GM12891 (cell line): ENCODE measurements at regions not wholly inside any gene's neighbourhood (a gene's known extent, or its start where the extent isn't known, plus 50 kb on each side); places are given as distances from the start of the nearest gene placed in this dataset.

Experiments used
- DNase-seq: peaks from one replicate; pipeline ENCODE4 v3.0.0; 2011; ENCODE audit warnings: low spot score; ENCODE audit not compliant: insufficient read length
- FAIRE-seq: peaks from 2 replicates; lab custom pipeline; 2011; peaks lifted over from hg19 to GRCh38; lab: Jason Lieb, UNC
- PAX5 ChIP-seq: IDR thresholded peaks from 2 replicates; pipeline ENCODE4 v1.6.1; 2011; ENCODE audit warnings: low read length, moderate library complexity, mild to moderate bottlenecking; ENCODE audit not compliant: insufficient read depth, severe bottlenecking
- POLR2A ChIP-seq: IDR thresholded peaks from 2 replicates; pipeline ENCODE4 v1.6.1; 2011; ENCODE audit warnings: low read depth, low read length, control low read depth
- POLR2AphosphoS5 ChIP-seq: IDR thresholded peaks from 2 replicates; pipeline ENCODE4 v1.6.1; 2011; ENCODE audit warnings: low read depth, low read length, control low read depth
- POU2F2 ChIP-seq: IDR thresholded peaks from 2 replicates; pipeline ENCODE4 v1.6.1; 2011; ENCODE audit warnings: low read depth, mild to moderate bottlenecking, control low read depth, low read length, moderate library complexity
- SPI1 ChIP-seq: IDR thresholded peaks from 2 replicates; pipeline ENCODE4 v1.6.1; 2011; ENCODE audit warnings: low read depth, low read length, control low read depth
- TAF1 ChIP-seq: IDR thresholded peaks from 2 replicates; pipeline ENCODE4 v1.6.1; 2011; ENCODE audit warnings: low read depth, low read length, control low read depth

DNA sequence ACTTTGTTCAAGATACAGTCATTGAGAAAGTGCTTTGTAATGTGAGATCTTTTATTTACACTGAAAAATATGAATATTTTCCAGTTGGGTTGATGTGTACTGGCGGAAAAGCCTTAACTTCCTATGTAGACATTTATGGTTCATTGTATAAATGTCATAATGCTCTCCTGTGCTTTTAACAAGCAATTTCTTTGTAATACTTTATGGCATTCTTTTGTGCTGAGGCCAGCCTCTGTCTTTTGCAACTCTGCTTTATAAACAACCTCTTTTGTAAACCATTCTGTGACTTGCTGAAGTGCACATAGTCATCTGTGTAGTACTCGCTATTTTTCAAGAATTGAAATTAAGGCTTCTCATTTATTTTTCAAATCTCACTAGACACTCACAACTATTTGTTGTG, 291.2 kb downstream of the CDH11 start:
- DNase-seq (no peak), FAIRE-seq (no peak)
- TF ChIP-seq POU2F2 = no peak
- TF ChIP-seq TAF1 = no peak
- TF ChIP-seq POLR2A = no peak
- no peak for TF ChIP-seq POLR2AphosphoS5
- no peak for TF ChIP-seq SPI1
- TF ChIP-seq PAX5 = no peak

GRCh38 chr16:64829678-64830077, 292.2 kb downstream of the CDH11 start:
- TF ChIP-seq POLR2AphosphoS5 = no peak
- TF ChIP-seq TAF1 = no peak
- TF ChIP-seq POU2F2 = no peak
- no peak for TF ChIP-seq PAX5
- TF ChIP-seq POLR2A = no peak
- DNase-seq = no peak
- FAIRE-seq = no peak

DNA sequence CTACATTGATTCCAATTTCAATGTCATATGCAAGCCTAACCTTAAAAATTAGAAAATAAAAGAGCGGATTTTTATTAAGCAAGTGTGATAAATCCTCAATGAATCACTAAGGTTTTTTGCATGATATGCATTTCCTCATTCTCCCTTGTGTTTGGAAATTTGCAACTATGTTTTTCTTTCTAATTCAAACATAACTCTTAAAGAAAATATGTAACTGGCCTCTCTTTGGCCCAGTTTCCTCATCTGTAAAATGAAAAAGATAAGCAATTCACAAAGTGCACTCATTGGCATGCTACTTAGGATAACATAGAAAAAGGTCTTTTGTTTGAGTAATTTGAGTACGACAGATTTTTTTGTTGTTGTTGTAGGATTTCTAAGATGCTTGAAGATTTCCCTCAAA, 295.5 kb downstream of the CDH11 start:
- TF ChIP-seq TAF1 (no peak), POLR2AphosphoS5 (no peak), POLR2A (no peak), PAX5 (no peak), SPI1 (no peak), POU2F2 (no peak)
- DNase-seq = no peak
- FAIRE-seq = no peak

DNA sequence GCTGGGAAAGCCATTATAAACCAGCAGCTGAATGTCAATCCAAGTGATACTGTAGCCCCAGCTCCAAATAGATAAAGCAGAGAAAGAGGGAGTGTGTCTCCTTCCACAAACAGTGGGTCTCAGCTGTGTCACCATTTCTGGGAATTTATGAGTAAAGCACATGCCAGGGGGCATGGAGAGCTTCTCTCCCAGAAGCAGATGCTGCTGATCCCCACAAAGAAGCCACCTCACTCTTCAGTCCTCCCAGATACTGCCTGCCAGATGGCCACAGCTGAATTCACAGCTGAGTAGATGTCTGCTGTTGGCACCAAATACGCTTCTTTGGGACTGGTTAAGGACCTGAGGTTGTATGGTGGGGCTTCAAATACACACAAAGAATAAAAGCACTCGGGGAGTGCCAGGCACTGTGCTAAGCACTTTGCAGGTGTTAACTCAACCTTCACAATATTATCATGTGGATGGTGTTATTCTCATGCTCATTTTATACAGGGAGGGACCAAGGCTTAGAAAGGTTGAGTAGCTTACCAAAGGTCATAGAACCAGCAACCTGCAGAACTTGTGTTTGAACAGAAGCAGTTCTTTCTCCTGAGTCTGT, 298.3 kb downstream of the CDH11 start:
- TF ChIP-seq POLR2A = no peak
- no peak for TF ChIP-seq PAX5
- TF ChIP-seq POU2F2 = no peak
- TF ChIP-seq SPI1 = no peak
- no peak for TF ChIP-seq TAF1
- TF ChIP-seq POLR2AphosphoS5 = no peak
- FAIRE-seq (no peak), DNase-seq (no peak)

- DNase-seq (no peak), FAIRE-seq (no peak)
- TF ChIP-seq PAX5 (no peak), POLR2AphosphoS5 (no peak), SPI1 (no peak), POU2F2 (no peak), TAF1 (no peak), POLR2A (no peak)
These were observed 311.8 kb downstream of the CDH11 start for GRCh38 chr16:64809876-64810629.

DNA sequence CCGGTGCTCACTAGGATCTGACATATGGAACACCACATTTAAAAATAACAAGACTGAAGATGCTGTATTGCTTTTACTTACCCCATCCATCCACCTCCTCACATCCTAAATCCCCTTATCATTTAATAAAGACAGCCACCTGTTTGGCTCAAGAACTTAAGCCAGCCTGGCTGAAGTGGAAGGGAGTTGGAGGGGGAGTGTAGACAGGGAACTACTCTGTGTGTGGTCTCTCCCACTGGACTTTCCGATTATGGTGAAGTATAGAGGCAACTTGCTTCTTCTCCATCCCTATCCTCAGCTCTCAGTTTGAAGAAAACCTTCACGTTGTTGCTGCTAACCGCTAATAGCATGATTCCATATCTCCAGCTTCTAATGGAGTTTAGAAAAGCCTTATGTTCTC, 313.4 kb downstream of the CDH11 start:
- no peak for DNase-seq
- TF ChIP-seq TAF1 (no peak), SPI1 (no peak), POLR2AphosphoS5 (no peak), PAX5 (no peak), POLR2A (no peak), POU2F2 (no peak)
- FAIRE-seq = no peak

DNA sequence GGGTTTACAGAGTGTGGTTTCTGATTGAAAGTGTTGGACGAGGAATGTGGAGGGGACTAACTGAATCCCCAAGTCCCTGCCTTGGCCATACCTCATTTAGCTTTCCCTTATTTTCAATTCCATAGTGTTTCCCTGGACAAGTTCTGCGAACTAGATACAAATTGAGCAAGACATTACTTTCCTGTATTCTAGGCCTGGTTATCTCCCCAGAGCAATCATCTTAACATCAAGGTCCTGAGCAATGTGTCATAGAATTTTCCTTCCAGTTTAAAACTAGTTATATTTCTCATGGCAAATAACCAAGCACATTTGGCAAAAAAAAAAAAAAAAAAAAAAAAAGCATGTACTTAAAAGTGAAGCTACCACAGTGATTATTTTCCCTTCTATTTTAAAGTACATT, 330.1 kb downstream of the CDH11 start:
- FAIRE-seq = no peak
- DNase-seq = no peak
- no peak for TF ChIP-seq SPI1
- TF ChIP-seq POLR2A = no peak
- TF ChIP-seq PAX5 = no peak
- TF ChIP-seq TAF1 = no peak

- DNase-seq (no peak), FAIRE-seq (no peak)
- no peak for TF ChIP-seq POLR2A
- no peak for TF ChIP-seq PAX5
- no peak for TF ChIP-seq POU2F2
- TF ChIP-seq SPI1 = no peak
- no peak for TF ChIP-seq TAF1
- no peak for TF ChIP-seq POLR2AphosphoS5
These were observed 337.2 kb downstream of the CDH11 start for GRCh38 chr16:64784635-64785034.

DNA sequence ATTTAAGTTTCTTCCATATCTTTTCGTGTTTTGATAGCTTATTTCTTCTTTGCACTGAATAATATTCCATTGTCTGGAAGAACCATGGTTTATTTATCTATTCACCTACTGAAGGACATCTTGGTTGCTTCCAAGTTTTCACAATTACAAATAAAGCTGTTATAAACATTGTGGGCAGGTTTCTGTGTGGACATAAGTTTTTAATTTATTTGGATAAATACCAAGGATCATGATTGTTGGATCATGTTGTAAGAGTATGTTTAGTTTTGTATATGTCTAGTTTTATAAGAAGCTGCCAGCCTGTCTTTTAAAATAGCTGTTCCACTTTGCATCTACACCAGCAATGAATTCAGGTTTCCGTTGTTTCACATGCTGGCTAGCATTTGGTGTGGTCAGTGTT, 339.4 kb downstream of the CDH11 start:
- FAIRE-seq = no peak
- no peak for TF ChIP-seq SPI1
- no peak for TF ChIP-seq POLR2AphosphoS5
- no peak for TF ChIP-seq PAX5
- no peak for TF ChIP-seq TAF1
- DNase-seq = no peak

- TF ChIP-seq TAF1 (no peak), POLR2A (no peak), POLR2AphosphoS5 (no peak), SPI1 (no peak), PAX5 (no peak), POU2F2 (no peak)
- FAIRE-seq = no peak
- DNase-seq = no peak
These were observed 341.4 kb downstream of the CDH11 start for GRCh38 chr16:64780445-64780844.
